WERI-Rb-1 (cell line): ENCODE measurements at regions not wholly inside any gene's neighbourhood (a gene's known extent, or its start where the extent isn't known, plus 50 kb on each side); places are given as distances from the start of the nearest gene placed in this dataset.

Source experiments
- DNase-seq: peaks from one replicate; pipeline ENCODE4 v3.0.0-alpha.2; 2020
- H3K27ac ChIP-seq: fragments of 250-450 bp; sonication (Bioruptor Pico); 2 replicates; pipeline ENCODE4 v1.5.1; 2020; ENCODE audit warnings: mild to moderate bottlenecking, moderate library complexity
- H3K27me3 ChIP-seq: fragments of 250-450 bp; sonication (Bioruptor Pico); 2 replicates; pipeline ENCODE4 v1.5.1; 2021; ENCODE audit warnings: mild to moderate bottlenecking, low read depth, moderate library complexity; ENCODE audit not compliant: insufficient read depth, severe bottlenecking
- H3K36me3 ChIP-seq: fragments of 250-450 bp; sonication (Bioruptor Pico); 2 replicates; pipeline ENCODE4 v1.5.1; 2020; ENCODE audit warnings: mild to moderate bottlenecking, moderate library complexity
- H3K4me3 ChIP-seq: 2 replicates; pipeline ENCODE4 v1.5.1; 2011; ENCODE audit warnings: low read depth, mild to moderate bottlenecking, control low read depth, low read length
- H3K9me3 ChIP-seq: fragments of 250-450 bp; sonication (Bioruptor Pico); 2 replicates; pipeline ENCODE4 v1.5.1; 2021; ENCODE audit warnings: mild to moderate bottlenecking, moderate library complexity; ENCODE audit not compliant: severe bottlenecking
- TF ChIP-seq, protein P1 (sequence below): IDR thresholded peaks from 2 replicates; pipeline ENCODE4 v1.5.1; 2011; ENCODE audit warnings: low read depth, mild to moderate bottlenecking, control low read depth, inconsistent platforms, low read length

DNA sequence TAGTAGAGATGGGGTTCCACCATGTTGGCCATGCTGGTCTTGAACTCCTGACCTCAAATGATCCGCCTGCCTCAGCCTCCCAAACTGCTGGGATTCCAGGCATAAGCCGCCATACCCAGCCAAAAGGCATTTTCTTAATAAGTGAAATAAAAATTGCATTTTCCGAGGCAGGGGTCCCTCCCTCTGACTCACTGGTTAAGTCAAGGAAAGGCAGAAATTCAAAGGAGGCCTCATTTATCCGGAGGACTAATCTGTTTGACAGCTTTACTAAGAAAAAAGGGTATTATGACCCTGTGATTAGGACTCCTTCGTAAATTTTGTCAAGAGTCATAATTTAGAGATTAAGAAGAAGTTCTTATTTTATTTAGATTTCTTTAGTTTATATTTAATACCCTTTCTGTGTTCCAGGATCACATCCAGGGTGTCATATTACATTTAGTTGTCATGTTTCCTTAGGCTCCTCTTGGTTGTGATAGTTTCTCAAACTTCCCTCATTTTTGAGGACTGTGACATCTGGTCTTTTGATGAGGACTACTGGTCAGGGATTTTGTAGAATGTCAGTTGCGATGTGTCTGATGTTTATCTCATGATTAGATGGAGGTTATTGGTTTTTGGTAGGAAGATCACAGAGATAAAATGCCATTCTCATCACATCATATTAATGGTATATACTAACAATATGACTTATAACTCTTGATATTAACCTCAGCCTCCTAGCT is 753.7 kb upstream of the AMOT start:
- Histone ChIP-seq H3K4me3 (no peak overlapping the region), H3K9me3 (peaks cover 2% of the 10 kb centered on the region), H3K27me3 (peaks cover 42% of the 10 kb centered on the region), H3K36me3 (no peaks in the 10 kb centered on the region), H3K27ac (no peak overlapping the region)
- DNase-seq: no peak
- TF ChIP-seq, protein P1, sequence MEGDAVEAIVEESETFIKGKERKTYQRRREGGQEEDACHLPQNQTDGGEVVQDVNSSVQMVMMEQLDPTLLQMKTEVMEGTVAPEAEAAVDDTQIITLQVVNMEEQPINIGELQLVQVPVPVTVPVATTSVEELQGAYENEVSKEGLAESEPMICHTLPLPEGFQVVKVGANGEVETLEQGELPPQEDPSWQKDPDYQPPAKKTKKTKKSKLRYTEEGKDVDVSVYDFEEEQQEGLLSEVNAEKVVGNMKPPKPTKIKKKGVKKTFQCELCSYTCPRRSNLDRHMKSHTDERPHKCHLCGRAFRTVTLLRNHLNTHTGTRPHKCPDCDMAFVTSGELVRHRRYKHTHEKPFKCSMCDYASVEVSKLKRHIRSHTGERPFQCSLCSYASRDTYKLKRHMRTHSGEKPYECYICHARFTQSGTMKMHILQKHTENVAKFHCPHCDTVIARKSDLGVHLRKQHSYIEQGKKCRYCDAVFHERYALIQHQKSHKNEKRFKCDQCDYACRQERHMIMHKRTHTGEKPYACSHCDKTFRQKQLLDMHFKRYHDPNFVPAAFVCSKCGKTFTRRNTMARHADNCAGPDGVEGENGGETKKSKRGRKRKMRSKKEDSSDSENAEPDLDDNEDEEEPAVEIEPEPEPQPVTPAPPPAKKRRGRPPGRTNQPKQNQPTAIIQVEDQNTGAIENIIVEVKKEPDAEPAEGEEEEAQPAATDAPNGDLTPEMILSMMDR: no peak

DNA sequence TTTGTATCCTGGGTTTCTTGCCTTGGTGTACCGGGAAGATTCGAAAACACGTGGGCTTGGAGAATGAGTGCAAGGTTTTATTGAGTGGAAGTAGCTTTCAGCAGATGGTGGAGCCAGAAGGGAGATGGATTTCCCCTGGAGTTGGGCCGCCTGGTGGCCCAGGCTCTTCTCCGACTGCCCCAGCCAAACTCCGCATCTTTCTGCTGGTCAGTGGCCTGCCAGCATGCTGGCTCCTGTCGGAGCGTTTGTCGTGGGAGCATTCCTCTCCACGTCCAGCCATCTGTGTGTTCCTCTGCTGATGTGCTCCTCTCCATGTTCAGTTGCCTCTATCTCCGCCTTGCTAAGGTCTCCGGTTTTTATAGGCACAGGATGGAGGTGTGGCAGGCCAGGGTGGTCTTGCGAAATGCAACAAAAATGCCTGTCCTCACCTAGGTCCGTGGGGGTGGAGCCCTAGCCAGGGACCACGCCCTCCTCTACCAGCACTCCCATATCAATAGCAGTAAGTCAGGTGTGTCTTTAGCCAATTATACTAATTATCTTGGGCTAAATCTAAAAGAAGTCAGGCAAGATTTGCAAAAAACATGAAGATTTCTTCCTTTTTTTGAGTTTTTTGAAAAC is 745.8 kb upstream of the AMOT start:
- no peak overlapping the region for H3K27ac ChIP-seq
- DNase-seq: no peak
- H3K36me3 ChIP-seq: no peaks in the 10 kb centered on the region
- TF ChIP-seq, protein P1: no peak
- H3K27me3 ChIP-seq: peaks cover 64% of the 10 kb centered on the region
- no peaks in the 10 kb centered on the region for H3K9me3 ChIP-seq
- no peak overlapping the region for H3K4me3 ChIP-seq

DNA sequence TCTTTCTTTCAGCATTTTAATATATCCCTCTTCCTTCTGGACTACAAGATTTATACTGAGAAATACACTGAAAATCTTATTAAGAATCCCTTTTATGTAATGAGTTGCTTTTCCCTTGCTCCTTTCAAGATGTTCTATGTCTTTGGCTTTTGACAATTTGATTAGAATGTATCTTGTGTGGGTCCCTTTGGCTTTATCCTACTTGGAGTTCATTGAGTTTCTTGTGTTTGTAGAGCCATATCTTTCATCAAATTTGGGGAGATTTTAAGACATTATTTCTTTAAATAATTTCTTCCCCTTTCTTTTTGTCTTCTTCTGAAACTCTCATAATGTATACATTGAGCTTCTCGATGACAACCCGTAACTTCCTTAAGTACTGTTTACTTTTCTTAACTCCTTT is 739.9 kb upstream of the AMOT start:
- DNase-seq: no peak
- Histone ChIP-seq H3K27ac (no peak overlapping the region), H3K9me3 (no peaks in the 10 kb centered on the region), H3K36me3 (no peaks in the 10 kb centered on the region), H3K27me3 (peaks cover 37% of the 10 kb centered on the region), H3K4me3 (no peak overlapping the region)
- TF ChIP-seq, protein P1: no peak

DNA sequence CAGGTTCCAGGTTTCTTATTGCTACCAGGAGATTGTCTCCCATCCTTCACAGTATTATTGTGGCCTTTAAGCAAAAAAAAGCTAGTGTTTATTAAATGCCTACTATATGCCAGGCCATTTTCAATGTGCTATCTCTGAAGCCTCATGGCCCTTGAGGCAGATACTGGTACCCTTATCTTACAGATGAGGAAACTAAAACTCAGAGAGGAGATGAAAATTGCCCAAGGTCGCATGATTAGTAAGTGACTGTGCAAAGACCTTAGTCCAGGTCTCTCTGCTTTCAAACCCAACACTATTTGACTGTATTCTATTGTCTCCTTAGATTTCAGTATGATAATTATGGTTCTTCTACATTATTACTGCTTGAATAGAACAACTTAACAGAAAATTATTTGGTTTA is 717.9 kb upstream of the AMOT start:
- no peaks in the 10 kb centered on the region for H3K36me3 ChIP-seq
- H3K27ac ChIP-seq: no peak overlapping the region
- no peak overlapping the region for H3K4me3 ChIP-seq
- TF ChIP-seq, protein P1: no peak
- DNase-seq: no peak
- H3K27me3 ChIP-seq: peaks cover 82% of the 10 kb centered on the region
- no peaks in the 10 kb centered on the region for H3K9me3 ChIP-seq

DNA sequence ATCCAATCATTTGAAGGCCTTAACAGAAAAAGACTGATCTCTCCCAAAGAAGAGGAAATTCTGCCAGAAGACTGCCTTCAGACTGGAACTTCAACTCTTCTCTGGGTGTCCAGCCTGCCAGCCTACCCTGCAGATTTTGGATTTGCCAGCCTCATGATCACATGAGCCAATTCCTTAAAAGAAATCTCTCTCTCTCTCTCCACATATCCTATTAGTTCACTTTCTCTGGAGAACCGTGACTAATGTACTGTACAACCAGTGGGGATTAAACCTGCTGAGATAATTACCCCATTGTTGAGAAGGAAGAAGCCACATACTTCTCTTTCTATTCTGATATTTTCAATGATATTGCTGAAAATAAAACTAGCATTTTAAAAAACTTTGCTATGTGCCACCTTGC is 711.3 kb upstream of the AMOT start:
- no peak for DNase-seq
- TF ChIP-seq, protein P1: no peak
- Histone ChIP-seq H3K27me3 (peaks cover 81% of the 10 kb centered on the region), H3K27ac (no peak overlapping the region), H3K4me3 (no peak overlapping the region), H3K9me3 (no peaks in the 10 kb centered on the region), H3K36me3 (no peaks in the 10 kb centered on the region)
